Motor neuron (in vitro differentiated cells): ENCODE measurements at regions not wholly inside any gene's neighbourhood (a gene's known extent, or its start where the extent isn't known, plus 50 kb on each side); places are given as distances from the start of the nearest gene placed in this dataset.

Experiments used
- ATAC-seq, 8 experiments: fragments of 200-7000 bp; cut with Tn5 transposase; replicated peaks in 6 of 8; 2 replicates each; pipeline ENCODE4 v1.8.0; 2021; ENCODE audit warnings: mild to moderate bottlenecking in 8 of 8, moderate library complexity in 8 of 8
- H3K27ac ChIP-seq, 2 donors: fragments of 250-450 bp; sonication (Bioruptor Pico); 2 replicates each; pipeline ENCODE4 v1.9.0; 2021; ENCODE audit warnings: antibody characterized with exemption in 2 of 2, mild to moderate bottlenecking in 2 of 2, moderate library complexity in 1 of 2
- H3K4me1 ChIP-seq, 2 donors: fragments of 250-450 bp; sonication (Bioruptor Pico); replicated peaks in 1 of 2; 2 replicates each; pipeline ENCODE4 v1.6.1; 2021; ENCODE audit warnings: antibody characterized with exemption in 2 of 2, mild to moderate bottlenecking in 2 of 2, moderate library complexity in 1 of 2
- H3K4me3 ChIP-seq, 5 donors: fragments of 250-450 bp; sonication (Bioruptor Pico); 2 replicates each; pipeline ENCODE4 v1.9.0; 2021; ENCODE audit warnings: antibody characterized with exemption in 5 of 5, mild to moderate bottlenecking in 5 of 5, moderate library complexity in 4 of 5
- WGBS, 10 experiments: fragments of 450-650 bp; shearing (Covaris generic); methylation state at CpG; one replicate each; pipeline ENCODE4 v1.0.0; 2022; 5-methylcytosine and 5-hydroxymethylcytosine counted together
- in situ Hi-C, 9 experiments: fragments of 400-800 bp; cut with MboI; loops; one replicate each; pipeline ENCODE4 v1.15.0; 2021; ENCODE audit warnings: low sequenced_read_pairs in 9 of 9, low pct_unique_long_range_greater_than_20kb in 2 of 9; ENCODE audit not compliant: unreplicated experiment in 9 of 9

GRCh38 chr4:17373666-17374065 is 138.2 kb downstream of the QDPR start:
- in situ Hi-C loops = no loop called here
- Histone ChIP-seq H3K4me1 (peaks cover 4 to 5% of the 10 kb centered on the region in 2 donors), H3K27ac (no peak overlapping the region), H3K4me3 (no peak overlapping the region)
- WGBS, 10 experiments = 31 to 92% (median 61%) methylated on average over 2 of the region's 2 CpGs; no CpG with 5 or more reads in 1 of the 10 experiments
- no peak for ATAC-seq

GRCh38 chr4:17370818-17371217 is 141.1 kb downstream of the QDPR start:
- ATAC-seq = peak in 6 of 8 experiments; percentile 15 to 74 (median 34)
- in situ Hi-C loops = no loop called here
- Histone ChIP-seq H3K27ac (no peak overlapping the region), H3K4me3 (no peak overlapping the region), H3K4me1 (peaks cover 4 to 5% of the 10 kb centered on the region in 2 donors)
- WGBS, 10 experiments = 0 to 78% (median 23%) methylated on average over 1 to 2 of the region's 2 CpGs; no CpG with 5 or more reads in 4 of the 10 experiments

GRCh38 chr4:17368408-17368807 is 143.5 kb downstream of the QDPR start:
- Histone ChIP-seq H3K4me1 (peaks cover 4 to 5% of the 10 kb centered on the region in 2 donors), H3K27ac (no peak overlapping the region), H3K4me3 (no peak overlapping the region)
- in situ Hi-C loops = no loop called here
- peak in 2 of 8 experiments; percentile 59 to 78 for ATAC-seq

GRCh38 chr4:17367201-17367600 is 144.7 kb downstream of the QDPR start:
- H3K4me3 ChIP-seq = no peak overlapping the region
- H3K27ac ChIP-seq = no peak overlapping the region
- ATAC-seq = no peak
- H3K4me1 ChIP-seq = peaks cover 4 to 5% of the 10 kb centered on the region in 2 donors
- in situ Hi-C loops = no loop called here
- WGBS, 10 experiments = 11 to 100% (median 100%) methylated on average over 1 of the region's 1 CpG; no CpG with 5 or more reads in 3 of the 10 experiments

- H3K4me1 ChIP-seq = peaks cover 4 to 5% of the 10 kb centered on the region in 2 donors
- H3K4me3 ChIP-seq = no peak overlapping the region
- 0 to 100% (median 100%) methylated on average over 1 of the region's 1 CpG; no CpG with 5 or more reads in 5 of the 10 experiments for WGBS, 10 experiments
- in situ Hi-C loops = no loop called here
- H3K27ac ChIP-seq = no peak overlapping the region
- ATAC-seq = no peak
Observed at GRCh38 chr4:17366496-17366895, 145.4 kb downstream of the QDPR start.

GRCh38 chr4:17362430-17362829 is 149.5 kb downstream of the QDPR start:
- Histone ChIP-seq H3K4me3 (no peak overlapping the region), H3K4me1 (no peaks in the 10 kb centered on the region), H3K27ac (no peak overlapping the region)
- peak in 2 of 8 experiments; percentile 40 to 61 for ATAC-seq
- 20 to 100% (median 70%) methylated on average over 1 of the region's 1 CpG; no CpG with 5 or more reads in 6 of the 10 experiments for WGBS, 10 experiments
- in situ Hi-C loops = no loop called here

- 18 to 98% (median 72%) methylated on average over 2 to 4 of the region's 4 CpGs; no CpG with 5 or more reads in 2 of the 10 experiments for WGBS, 10 experiments
- in situ Hi-C loops = loop anchor here in 1 of 9 experiments (10.0 kb wide), 1 partner anchor 107 kb away; no protein-coding TSS in a partner anchor
- no peak for ATAC-seq
- Histone ChIP-seq H3K27ac (no peak overlapping the region), H3K4me1 (no peaks in the 10 kb centered on the region), H3K4me3 (no peak overlapping the region)
Observed at GRCh38 chr4:17358241-17358640, 153.6 kb downstream of the QDPR start.

- H3K4me1 ChIP-seq = no peaks in the 10 kb centered on the region
- H3K27ac ChIP-seq = no peak overlapping the region
- WGBS, 10 experiments = 30 to 96% (median 83%) methylated on average over 1 to 3 of the region's 3 CpGs; no CpG with 5 or more reads in 2 of the 10 experiments
- H3K4me3 ChIP-seq = no peak overlapping the region
- in situ Hi-C loops = loop anchor here in 1 of 9 experiments (10.0 kb wide), 1 partner anchor 108 kb away; no protein-coding TSS in a partner anchor
- no peak for ATAC-seq
Observed at GRCh38 chr4:17356926-17357325, 155.0 kb downstream of the QDPR start.

GRCh38 chr4:17352357-17352756 is 159.5 kb downstream of the QDPR start:
- no peak for ATAC-seq
- in situ Hi-C loops = loop anchor here in 1 of 9 experiments (10.0 kb wide), 1 partner anchor 112 kb away; no protein-coding TSS in a partner anchor
- WGBS, 10 experiments = 44 to 100% (median 84%) methylated on average over 1 to 5 of the region's 5 CpGs; no CpG with 5 or more reads in 1 of the 10 experiments
- Histone ChIP-seq H3K4me3 (no peak overlapping the region), H3K27ac (no peak overlapping the region), H3K4me1 (no peaks in the 10 kb centered on the region)

- no peak overlapping the region for H3K27ac ChIP-seq
- in situ Hi-C loops = loop anchor here in 7 of 9 experiments (5.0 to 25.0 kb wide), 5 partner anchors 105 to 1060 kb away; no protein-coding TSS in a partner anchor
- H3K4me3 ChIP-seq = no peak overlapping the region
- WGBS, 10 experiments = 0 to 86% (median 52%) methylated on average over 1 to 2 of the region's 2 CpGs; no CpG with 5 or more reads in 3 of the 10 experiments
- ATAC-seq = peak in 3 of 8 experiments; percentile 54 to 74 (median 69)
- no peaks in the 10 kb centered on the region for H3K4me1 ChIP-seq
Observed at GRCh38 chr4:17347445-17347844, 164.4 kb downstream of the QDPR start.

- in situ Hi-C loops = loop anchor here in 7 of 9 experiments (25.0 kb wide), 4 partner anchors 123 to 1052 kb away; no protein-coding TSS in a partner anchor
- Histone ChIP-seq H3K4me3 (no peak overlapping the region), H3K27ac (no peak overlapping the region), H3K4me1 (no peaks in the 10 kb centered on the region)
- 40 to 92% (median 80%) methylated on average over 1 to 2 of the region's 2 CpGs; no CpG with 5 or more reads in 3 of the 10 experiments for WGBS, 10 experiments
- ATAC-seq = no peak
Observed at GRCh38 chr4:17339376-17339775, 172.5 kb downstream of the QDPR start.

- Histone ChIP-seq H3K4me1 (no peaks in the 10 kb centered on the region), H3K27ac (no peak overlapping the region), H3K4me3 (no peak overlapping the region)
- in situ Hi-C loops = loop anchor here in 7 of 9 experiments (25.0 kb wide), 4 partner anchors 125 to 1050 kb away; no protein-coding TSS in a partner anchor
- no peak for ATAC-seq
- 50 to 91% (median 61%) methylated on average over 1 of the region's 1 CpG; no CpG with 5 or more reads in 2 of the 10 experiments for WGBS, 10 experiments
Observed at GRCh38 chr4:17336986-17337385, 174.9 kb downstream of the QDPR start.

GRCh38 chr4:17336524-17336961 is 175.3 kb downstream of the QDPR start:
- no peaks in the 10 kb centered on the region for H3K4me1 ChIP-seq
- in situ Hi-C loops = loop anchor here in 7 of 9 experiments (25.0 kb wide), 4 partner anchors 126 to 1049 kb away; no protein-coding TSS in a partner anchor
- no peak overlapping the region for H3K27ac ChIP-seq
- WGBS, 10 experiments = 60 to 97% (median 85%) methylated on average over 1 to 9 of the region's 10 CpGs; no CpG with 5 or more reads in 1 of the 10 experiments
- ATAC-seq = no peak
- no peak overlapping the region for H3K4me3 ChIP-seq
